Cardiac fibroblast (primary cell): ENCODE measurements at regions not wholly inside any gene's neighbourhood (a gene's known extent, or its start where the extent isn't known, plus 50 kb on each side); places are given as distances from the start of the nearest gene placed in this dataset.
"Not testable (repeated sequence)": the region's sequence is repeated elsewhere in the genome, so short reads cannot be mapped to it uniquely, and the experiment has no call there.

Source experiments
- DNase-seq, 2 donors: peaks; one replicate each; pipeline versions ENCODE4 v3.0.0 to v3.0.0-alpha.2; 2010; ENCODE audit warnings: low read depth in 2 of 2
- H3K4me3 ChIP-seq, 2 donors: replicated peaks in 1 of 2; 1 replicate in 1 of 2; 2 replicates in 1 of 2; pipeline ENCODE4 v1.5.1; 2011; ENCODE audit warnings: low read depth in 2 of 2, low read length in 2 of 2, mild to moderate bottlenecking in 2 of 2, moderate library complexity in 1 of 2
- CTCF ChIP-seq: IDR thresholded peaks from one replicate; pipeline ENCODE4 v1.5.1; 2011; ENCODE audit warnings: low read depth, mild to moderate bottlenecking, low read length, inconsistent platforms

GRCh38 chr3:22704571-22705354, 498.4 kb upstream of the UBE2E2 start:
- TF ChIP-seq CTCF, result no peak
- no peak for DNase-seq
- no peak overlapping the region for H3K4me3 ChIP-seq

GRCh38 chr3:22706922-22707321, 496.2 kb upstream of the UBE2E2 start:
- not testable (repeated sequence) for DNase-seq, H3K4me3 ChIP-seq

DNA sequence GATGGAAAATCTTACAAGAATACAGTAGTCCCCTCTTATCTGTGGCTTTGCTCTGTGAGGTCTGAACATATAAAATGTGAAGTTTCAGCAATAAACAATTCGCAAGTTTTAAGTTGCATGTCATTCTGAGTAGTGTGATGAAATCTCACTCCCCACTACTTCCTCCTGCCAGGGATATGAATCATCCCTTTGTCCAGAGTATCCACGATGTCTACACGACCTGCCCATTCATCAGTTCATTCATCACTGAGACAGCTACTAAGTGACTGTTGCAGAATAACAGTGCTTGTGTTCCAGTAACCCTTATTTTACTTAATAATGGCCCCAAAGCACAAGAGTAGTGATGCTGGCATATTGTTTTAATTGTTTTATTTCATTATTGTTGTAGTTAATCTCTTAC, 489.2 kb upstream of the UBE2E2 start:
- H3K4me3 ChIP-seq, result no peak overlapping the region
- no peak for TF ChIP-seq CTCF
- peak; percentile 68 to 92 for DNase-seq

DNA sequence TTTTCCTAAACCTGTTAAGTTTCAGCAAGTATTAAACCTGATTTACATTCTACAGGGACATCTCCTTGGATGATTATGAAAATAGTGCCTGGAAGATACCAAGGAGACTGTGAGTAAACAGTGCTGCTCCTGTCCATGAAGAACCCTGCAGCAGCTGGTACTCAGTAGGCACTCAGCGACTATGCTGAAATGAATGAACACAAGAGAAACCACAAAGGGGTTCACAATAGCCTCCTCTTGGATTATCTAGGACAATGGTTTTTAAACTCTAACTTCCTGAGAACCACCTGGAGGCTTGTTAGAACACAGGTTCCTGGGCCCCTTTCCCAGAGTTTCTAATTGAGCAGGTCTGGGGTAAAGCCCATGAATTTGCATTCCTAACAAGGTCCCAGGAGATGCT, 488.4 kb upstream of the UBE2E2 start:
- no peak overlapping the region for H3K4me3 ChIP-seq
- DNase-seq, result no peak
- no peak for TF ChIP-seq CTCF

DNA sequence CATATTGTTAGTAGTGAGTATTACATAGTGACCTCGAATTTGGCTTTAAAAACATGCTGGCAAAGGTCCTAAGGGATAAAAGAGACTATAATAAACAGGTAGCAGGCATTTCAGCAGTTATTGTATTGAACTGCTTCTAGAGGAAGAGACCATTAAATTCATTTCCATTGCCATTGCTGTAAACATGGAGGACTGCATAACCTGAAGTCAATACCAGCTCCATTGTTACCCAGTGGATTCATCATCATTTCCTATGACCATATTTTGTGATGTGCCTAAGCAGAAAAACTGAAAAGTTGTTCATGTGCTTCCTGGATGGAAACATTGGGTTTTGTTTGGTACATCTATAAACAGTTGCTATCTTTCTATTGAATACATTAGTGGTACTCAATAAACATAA, 482.5 kb upstream of the UBE2E2 start:
- no peak for TF ChIP-seq CTCF
- DNase-seq, result no peak
- no peak overlapping the region for H3K4me3 ChIP-seq

GRCh38 chr3:22724420-22724819, 478.7 kb upstream of the UBE2E2 start:
- no peak for TF ChIP-seq CTCF
- DNase-seq, result no peak
- no peak overlapping the region for H3K4me3 ChIP-seq

GRCh38 chr3:22728406-22728805, 474.7 kb upstream of the UBE2E2 start:
- no peak for TF ChIP-seq CTCF
- H3K4me3 ChIP-seq, result no peak overlapping the region
- no peak for DNase-seq
